ENCODE measurements at regions not wholly inside any gene's neighbourhood (a gene's known extent, or its start where the extent isn't known, plus 50 kb on each side); places are given as distances from the start of the nearest gene placed in this dataset.
"Not testable (repeated sequence)": the region's sequence is repeated elsewhere in the genome, so short reads cannot be mapped to it uniquely, and the experiment has no call there.

- DNase-seq (ENCODE audit: low spot score), result no peak
Observed at GRCh38 chr5:56659971-56660370, 155.4 kb upstream of the MAP3K1 start.

GRCh38 chr5:56658972-56659371, 156.4 kb upstream of the MAP3K1 start:
- no peak for DNase-seq (ENCODE audit: low spot score)

DNA sequence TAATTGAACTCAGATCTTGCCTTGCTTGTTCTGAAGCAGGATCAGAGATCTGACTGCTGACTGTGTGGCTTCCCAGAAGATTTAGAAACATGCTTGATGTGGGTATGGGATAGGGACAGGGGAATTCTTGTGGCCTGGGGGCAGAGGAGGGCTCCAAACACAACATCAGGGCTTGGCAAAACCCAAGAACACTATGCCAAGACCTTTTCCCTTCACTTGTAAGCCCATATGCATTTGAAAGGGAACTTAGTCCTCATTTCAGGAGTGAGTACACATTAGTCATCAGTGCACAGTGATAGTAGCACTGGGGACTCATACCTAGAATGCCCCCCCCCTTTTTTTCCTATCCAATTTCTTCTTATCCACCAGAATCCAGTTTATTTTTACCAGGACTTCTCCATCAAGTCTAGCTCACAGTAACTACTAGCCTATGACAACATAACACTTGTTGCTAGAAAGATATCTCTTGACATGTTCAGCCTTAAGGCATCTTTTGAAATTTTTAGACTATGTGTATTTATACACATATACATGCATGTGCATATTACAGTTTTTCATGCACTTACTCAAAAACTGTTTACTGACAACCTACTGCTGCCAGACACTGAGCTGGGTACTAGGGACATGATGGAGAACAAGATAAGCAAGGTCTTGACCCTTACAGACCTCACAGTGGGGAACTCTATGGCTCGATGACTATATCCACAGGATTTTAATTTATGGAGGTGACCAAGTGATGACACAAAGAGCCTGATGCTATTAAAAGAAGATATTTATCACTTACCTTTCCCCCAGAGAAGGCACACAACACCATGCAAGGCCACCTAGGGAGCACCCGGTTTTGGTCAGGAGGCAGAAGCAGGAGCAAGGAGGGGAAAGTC, 158.3 kb upstream of the MAP3K1 start:
- DNase-seq (ENCODE audit: low spot score), result no peak

GRCh38 chr5:56651893-56652292, 163.5 kb upstream of the MAP3K1 start:
- DNase-seq (ENCODE audit: low spot score), result no peak

DNA sequence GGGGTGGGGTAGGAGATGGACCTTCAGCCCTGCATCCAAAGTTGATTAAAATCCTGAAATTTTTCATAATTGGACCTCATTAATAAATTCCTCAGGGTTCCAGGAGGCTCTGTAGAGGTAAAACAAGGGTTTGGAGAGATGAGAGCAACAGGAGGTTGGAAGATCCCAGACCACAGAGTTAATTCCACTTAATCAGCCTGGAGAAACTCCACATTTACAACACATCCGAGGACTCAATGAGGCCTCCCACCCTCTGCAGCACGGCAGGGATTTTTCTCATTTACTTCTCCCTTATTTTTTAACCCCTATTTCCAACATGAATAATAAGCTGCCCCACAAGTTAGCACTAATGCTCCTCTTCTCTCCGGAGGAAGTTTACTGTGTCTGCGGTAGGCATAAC, 165.0 kb upstream of the MAP3K1 start:
- DNase-seq (ENCODE audit: low spot score), result no peak

- DNase-seq (ENCODE audit: low spot score), result no peak
Observed at GRCh38 chr5:56649569-56649968, 165.8 kb upstream of the MAP3K1 start.

- no peak for DNase-seq (ENCODE audit: low spot score)
Observed at GRCh38 chr5:56648460-56649034, 166.8 kb upstream of the MAP3K1 start.

- DNase-seq (ENCODE audit: low spot score), result no peak
Observed at GRCh38 chr5:56647099-56647850, 168.1 kb upstream of the MAP3K1 start.

DNA sequence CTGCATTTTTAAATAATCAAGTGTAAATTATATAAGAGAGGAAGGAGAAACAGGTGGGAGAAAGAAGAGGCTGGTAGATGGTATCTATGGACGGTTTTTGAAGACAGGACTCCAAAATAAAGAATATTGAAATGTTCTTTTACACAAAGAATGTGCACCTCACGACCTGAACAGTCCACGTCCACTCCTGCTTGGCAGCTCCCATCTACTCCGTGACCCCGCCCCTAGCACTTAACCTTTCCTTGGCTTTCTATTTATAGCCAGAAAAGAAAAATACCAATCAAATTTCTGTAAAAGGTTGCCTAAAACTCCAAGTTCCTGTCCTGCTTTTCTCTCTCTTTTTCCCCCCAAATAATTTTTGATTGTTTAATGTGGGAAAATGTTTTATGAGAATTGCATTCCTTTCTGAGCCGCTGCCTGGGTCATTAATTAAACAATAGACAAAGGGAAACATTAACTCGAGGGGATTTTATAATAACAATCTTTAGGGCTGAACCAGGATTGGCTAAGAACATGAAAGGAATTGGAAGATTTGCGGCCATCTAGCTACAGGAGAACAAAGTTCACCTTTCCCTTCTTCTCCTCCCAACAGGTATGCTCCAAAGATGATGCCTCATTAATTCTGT, 173.6 kb upstream of the MAP3K1 start:
- DNase-seq (ENCODE audit: low spot score), result no peak

- peak; percentile 24 for DNase-seq (ENCODE audit: low spot score)
Observed at GRCh38 chr5:56640763-56641406, 174.5 kb upstream of the MAP3K1 start.

GRCh38 chr5:56639476-56639875, 175.9 kb upstream of the MAP3K1 start:
- DNase-seq (ENCODE audit: low spot score), result no peak

DNA sequence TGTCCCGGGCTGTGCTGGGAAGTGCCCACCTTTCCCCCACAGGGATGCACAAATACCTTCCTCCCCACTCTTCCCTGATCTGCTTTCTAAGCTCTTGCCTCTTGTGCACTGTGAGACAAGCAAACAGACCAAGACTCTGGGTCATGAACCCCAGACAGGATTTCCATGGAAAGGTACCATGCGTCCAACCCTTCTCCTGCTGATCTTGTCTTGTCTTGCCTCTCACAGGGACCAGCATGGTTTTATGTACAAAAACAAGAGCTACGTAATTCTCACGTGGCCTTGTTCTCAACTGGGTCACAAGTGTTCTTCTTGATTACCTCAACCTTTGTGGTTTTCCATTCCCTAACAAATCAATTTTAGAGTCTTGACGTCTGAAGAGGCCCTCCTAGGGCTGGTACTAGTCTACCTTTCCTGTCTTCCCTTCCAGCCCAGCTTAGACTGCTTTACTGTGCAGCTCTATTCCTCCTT, 176.5 kb upstream of the MAP3K1 start:
- no peak for DNase-seq (ENCODE audit: low spot score)

DNA sequence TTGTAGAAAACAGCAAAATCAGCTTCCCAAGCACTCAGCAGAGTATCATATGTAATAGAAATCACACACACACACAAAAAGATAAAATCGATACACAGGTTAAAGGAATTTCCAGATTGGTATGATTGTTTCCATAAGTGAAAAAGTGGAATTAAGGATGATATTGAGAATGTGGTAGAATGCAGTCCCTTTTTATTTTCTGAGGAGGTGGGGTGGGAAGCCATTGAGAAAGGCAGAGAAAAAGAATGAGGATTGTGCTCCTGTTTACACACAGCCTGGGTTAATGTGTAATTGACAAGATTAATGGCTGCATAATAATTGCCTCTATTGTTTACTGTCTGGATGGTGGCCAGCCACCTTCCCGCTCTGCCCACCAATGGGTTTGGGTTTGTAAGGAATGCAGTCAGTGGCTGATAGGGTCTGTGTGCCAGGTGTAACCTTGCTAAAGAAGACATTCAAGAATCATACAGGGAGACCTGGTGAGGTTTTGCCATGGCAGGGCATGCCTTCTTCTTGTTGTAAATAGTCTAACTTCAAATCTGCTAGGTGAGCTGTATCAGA, 177.2 kb upstream of the MAP3K1 start:
- DNase-seq (ENCODE audit: low spot score), result no peak

GRCh38 chr5:56637321-56637920, 177.9 kb upstream of the MAP3K1 start:
- DNase-seq (ENCODE audit: low spot score), result no peak

DNA sequence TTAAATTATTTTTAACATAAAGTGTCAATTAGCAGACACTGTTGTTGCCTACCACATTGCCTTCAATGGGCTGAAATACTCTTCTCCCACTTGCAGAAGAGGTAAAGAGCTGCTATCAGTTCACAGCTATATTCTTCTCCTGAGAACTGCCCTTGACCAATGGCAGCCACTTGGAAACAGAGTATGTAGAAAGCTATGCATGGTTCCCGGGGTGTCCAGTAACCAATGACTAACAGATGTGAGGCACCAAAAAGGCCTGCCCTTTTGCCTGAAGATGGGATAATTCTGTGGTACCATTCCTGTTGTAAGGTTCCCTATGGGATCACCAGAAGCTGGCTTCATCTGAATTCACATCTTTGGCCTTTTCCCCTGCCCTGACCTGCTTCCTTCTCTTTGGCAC, 181.4 kb upstream of the MAP3K1 start:
- DNase-seq (ENCODE audit: low spot score), result no peak

DNA sequence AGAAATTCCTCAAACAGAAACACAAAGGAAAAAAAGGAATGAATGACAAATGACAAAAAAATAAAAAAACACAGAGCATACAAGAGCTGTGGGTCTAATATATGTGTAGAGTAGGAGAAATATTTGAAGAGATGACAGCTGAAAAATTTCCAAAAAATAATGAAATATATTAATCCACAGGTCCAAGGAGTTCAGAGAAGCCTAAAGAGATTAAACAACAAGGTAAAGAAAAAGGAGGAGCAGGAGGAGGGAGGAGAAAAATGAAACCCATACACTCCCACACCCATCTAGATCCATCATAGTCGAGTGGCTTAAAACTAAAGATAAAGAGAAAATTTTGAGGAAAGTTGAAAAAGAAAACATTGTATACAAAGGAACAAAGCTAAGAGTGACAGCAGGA, 182.4 kb upstream of the MAP3K1 start:
- DNase-seq (ENCODE audit: low spot score), result no peak

GRCh38 chr5:56632199-56632598, 183.2 kb upstream of the MAP3K1 start:
- no peak for DNase-seq (ENCODE audit: low spot score)

- DNase-seq (ENCODE audit: low spot score), result no peak
Observed at GRCh38 chr5:56631719-56632118, 183.6 kb upstream of the MAP3K1 start.

DNA sequence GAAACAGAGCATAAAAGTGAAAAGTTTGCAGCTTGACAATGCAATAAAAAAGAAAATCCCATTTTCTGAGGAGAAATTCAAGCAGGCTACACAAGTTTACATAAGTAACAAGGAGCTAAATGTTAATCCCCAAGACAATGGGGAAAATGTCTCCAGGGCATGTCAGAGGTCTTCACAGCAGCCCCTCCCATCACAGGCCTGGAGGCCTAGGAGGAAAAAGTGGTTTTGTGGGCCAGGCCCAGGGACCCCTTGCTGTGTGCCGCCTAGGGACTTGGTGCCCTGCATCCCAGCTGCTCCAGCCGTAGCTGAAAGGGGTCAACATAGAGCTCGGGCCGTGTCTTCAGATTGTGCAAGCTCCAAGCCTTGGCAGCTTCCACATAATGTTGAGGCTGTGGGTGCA, 186.7 kb upstream of the MAP3K1 start:
- not testable (repeated sequence) for DNase-seq (ENCODE audit: low spot score)

DNA sequence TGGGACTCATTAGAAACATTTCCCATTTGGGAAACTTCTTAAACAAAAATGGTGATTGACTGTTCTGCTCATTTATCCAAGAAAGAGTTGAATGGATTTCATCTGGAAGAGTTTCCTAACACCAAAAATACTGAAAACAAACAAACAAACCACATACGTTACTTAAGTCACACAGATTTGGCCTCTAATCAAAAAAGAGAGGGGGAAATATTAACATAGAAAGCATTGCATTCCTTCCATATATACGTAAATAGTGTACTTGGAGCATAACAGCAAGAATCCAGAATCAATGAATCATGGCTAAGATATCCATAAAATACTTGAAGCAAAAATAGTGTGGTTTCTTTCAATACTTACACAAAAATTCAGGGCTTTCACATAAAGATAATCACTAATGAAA, 189.8 kb upstream of the MAP3K1 start:
- DNase-seq (ENCODE audit: low spot score), result no peak

DNA sequence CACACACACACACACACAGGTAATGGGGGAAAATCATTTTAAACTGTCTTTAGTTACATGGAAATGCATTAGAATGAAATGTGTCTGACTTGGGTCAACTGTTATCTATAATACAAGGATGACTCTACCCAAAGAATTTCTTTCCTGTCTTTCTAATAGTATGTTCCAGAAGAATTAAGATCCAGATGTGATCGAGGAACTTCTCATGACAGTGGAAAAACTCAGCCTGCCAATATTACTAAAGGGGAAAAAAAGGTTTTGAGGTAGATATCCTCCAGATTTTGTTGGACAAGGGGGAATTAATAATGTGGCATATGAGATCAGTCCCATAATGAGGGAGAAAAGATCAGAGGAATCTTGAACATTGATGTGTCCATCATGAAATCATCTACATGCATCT, 190.6 kb upstream of the MAP3K1 start:
- DNase-seq (ENCODE audit: low spot score), result no peak

Measured in germinal center (tissue), 1 donor.